GM23248 (cell line): ENCODE measurements at regions not wholly inside any gene's neighbourhood (a gene's known extent, or its start where the extent isn't known, plus 50 kb on each side); places are given as distances from the start of the nearest gene placed in this dataset.

Experiments used
- DNase-seq: peaks from one replicate; pipeline ENCODE4 v3.0.0-alpha.2; 2015
- H2AFZ ChIP-seq: fragments of 200-600 bp; sonication (generic); 2 replicates; pipeline ENCODE4 v1.6.1; 2016; ENCODE audit warnings: antibody characterized with exemption
- H3F3A ChIP-seq: fragments of 200-600 bp; sonication (generic); 2 replicates; pipeline ENCODE4 v1.6.1; 2016; ENCODE audit warnings: mild to moderate bottlenecking, antibody characterized with exemption, mixed run types; ENCODE audit not compliant: insufficient read depth
- H3K27ac ChIP-seq: fragments of 200-600 bp; sonication (generic); 2 replicates; pipeline ENCODE4 v1.5.1; 2016; ENCODE audit warnings: mild to moderate bottlenecking
- H3K27me3 ChIP-seq: fragments of 200-600 bp; sonication (generic); replicated peaks from 2 replicates; pipeline ENCODE4 v1.6.1; 2016; ENCODE audit warnings: mild to moderate bottlenecking; ENCODE audit not compliant: insufficient read depth
- H3K36me3 ChIP-seq: fragments of 200-600 bp; sonication (generic); 2 replicates; pipeline ENCODE4 v1.6.1; 2016; ENCODE audit warnings: low read depth, mild to moderate bottlenecking
- H3K4me1 ChIP-seq: fragments of 200-600 bp; sonication (generic); 2 replicates; pipeline ENCODE4 v1.6.1; 2016; ENCODE audit warnings: mild to moderate bottlenecking; ENCODE audit not compliant: insufficient read depth
- H3K4me2 ChIP-seq: fragments of 200-600 bp; sonication (generic); one replicate; pipeline ENCODE4 v1.6.1; 2016; ENCODE audit warnings: mild to moderate bottlenecking; ENCODE audit not compliant: unreplicated experiment
- H3K4me3 ChIP-seq: fragments of 200-600 bp; sonication (generic); 2 replicates; pipeline ENCODE4 v1.5.1; 2016; ENCODE audit warnings: mild to moderate bottlenecking
- H3K79me2 ChIP-seq: fragments of 200-600 bp; sonication (generic); 2 replicates; pipeline ENCODE4 v1.6.1; 2016; ENCODE audit warnings: mild to moderate bottlenecking; ENCODE audit not compliant: insufficient read depth
- H3K9ac ChIP-seq: fragments of 200-600 bp; sonication (generic); 2 replicates; pipeline ENCODE4 v1.6.1; 2016; ENCODE audit warnings: mild to moderate bottlenecking
- H3K9me2 ChIP-seq: fragments of 200-600 bp; sonication (generic); 2 replicates; pipeline ENCODE4 v1.6.1; 2016; ENCODE audit warnings: mixed run types, mild to moderate bottlenecking, moderate library complexity; ENCODE audit not compliant: insufficient read depth
- H3K9me3 ChIP-seq: fragments of 200-600 bp; sonication (generic); one replicate; pipeline ENCODE4 v1.6.1; 2017; ENCODE audit warnings: low read depth
- H4K20me1 ChIP-seq: fragments of 200-600 bp; sonication (generic); 2 replicates; pipeline ENCODE4 v1.6.0; 2016; ENCODE audit not compliant: insufficient read depth
- EZH2 ChIP-seq: fragments of 200-600 bp; sonication (generic); IDR thresholded peaks from 2 replicates; pipeline ENCODE4 v1.6.1; 2018; ENCODE audit warnings: antibody characterized with exemption, mild to moderate bottlenecking; ENCODE audit not compliant: insufficient read depth, poor library complexity, severe bottlenecking
- EZH2phosphoT487 ChIP-seq: fragments of 200-600 bp; sonication (generic); IDR thresholded peaks from 2 replicates; pipeline ENCODE4 v1.6.1; 2018; ENCODE audit warnings: antibody characterized with exemption, moderate library complexity, mild to moderate bottlenecking, low read depth; ENCODE audit not compliant: insufficient read depth
- WGBS, 2 experiments: methylation state at CpG; one replicate each; pipeline ENCODE4 v1.1.6; 2015 to 2017; ENCODE audit warnings: low lambda C conversion rate in 2 of 2, low coverage in 1 of 2; ENCODE audit errors: missing lambda C conversion rate in 2 of 2; 5-methylcytosine and 5-hydroxymethylcytosine counted together
- in situ Hi-C: fragments of 300-500 bp; cut with MboI; formaldehyde crosslinking; loops from 2 replicates; pipeline ENCODE4 v1.15.0; 2020

DNA sequence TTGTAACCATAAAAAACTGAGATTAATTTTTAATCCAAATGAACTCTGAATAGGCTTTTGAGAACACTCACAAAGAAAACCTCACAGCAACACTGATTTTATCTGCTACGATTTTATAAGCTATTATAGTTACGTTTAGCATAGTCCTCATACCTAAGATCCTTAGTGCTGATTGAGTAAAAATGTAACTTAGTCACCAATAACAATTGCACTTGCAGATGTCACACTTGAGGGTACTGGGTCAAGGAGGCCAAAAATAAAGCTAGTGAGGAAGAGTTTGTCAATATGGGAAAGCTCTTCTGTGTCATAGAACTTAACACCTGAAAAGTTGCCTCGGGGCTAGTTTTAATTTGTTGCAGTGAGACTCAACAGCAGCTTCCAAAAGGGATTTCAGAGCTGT lies 706.5 kb upstream of the FAM98A start:
- H3K4me3 ChIP-seq = no peak overlapping the region
- TF ChIP-seq EZH2 = no peak
- H3K9ac ChIP-seq = no peak overlapping the region
- H3K9me2 ChIP-seq = no peaks in the 10 kb centered on the region
- H3K4me2 ChIP-seq = no peak overlapping the region
- in situ Hi-C loops = no loop called here
- no peaks in the 10 kb centered on the region for H3K79me2 ChIP-seq
- no peaks in the 10 kb centered on the region for H3K36me3 ChIP-seq
- DNase-seq = no peak
- H3F3A ChIP-seq = no peaks in the 10 kb centered on the region
- no peak overlapping the region for H2AFZ ChIP-seq
- no peaks in the 10 kb centered on the region for H4K20me1 ChIP-seq
- H3K9me3 ChIP-seq = no peaks in the 10 kb centered on the region
- H3K27me3 ChIP-seq = no peaks in the 10 kb centered on the region
- H3K27ac ChIP-seq = no peak overlapping the region
- H3K4me1 ChIP-seq = no peaks in the 10 kb centered on the region
- WGBS, 2 experiments = 8 to 15% methylated on average over 3 of the region's 3 CpGs

DNA sequence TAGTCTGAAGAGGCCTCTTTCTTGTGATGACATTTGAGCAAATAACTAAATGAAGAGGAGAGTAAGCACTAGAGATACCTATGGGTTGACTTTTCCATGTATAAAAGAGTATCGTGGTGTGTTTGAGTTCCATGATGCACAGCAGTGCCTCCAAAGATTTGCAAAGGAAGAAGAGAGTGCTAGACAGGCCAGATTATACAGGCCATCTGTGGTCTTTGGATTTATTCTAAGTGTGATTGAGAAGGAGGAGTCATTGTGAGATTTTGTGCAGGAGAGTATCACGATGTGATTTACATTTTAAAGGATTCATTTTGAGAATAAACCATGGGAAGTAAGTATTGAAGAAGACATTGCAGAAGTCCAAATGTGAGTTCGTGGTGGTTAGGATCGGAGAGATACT lies 695.9 kb upstream of the FAM98A start:
- H3K4me2 ChIP-seq = no peak overlapping the region
- no peak overlapping the region for H3K4me3 ChIP-seq
- in situ Hi-C loops = no loop called here
- H3K9me2 ChIP-seq = peaks cover 2% of the 10 kb centered on the region; the same call in 1 of the 2 replicates
- no peak for DNase-seq
- H3K9ac ChIP-seq = no peak overlapping the region
- no peaks in the 10 kb centered on the region for H3K79me2 ChIP-seq
- no peaks in the 10 kb centered on the region for H3F3A ChIP-seq
- H3K27ac ChIP-seq = no peak overlapping the region
- no peak overlapping the region for H2AFZ ChIP-seq
- no peaks in the 10 kb centered on the region for H4K20me1 ChIP-seq
- 24 to 32% methylated on average over 4 of the region's 4 CpGs for WGBS, 2 experiments
- no peaks in the 10 kb centered on the region for H3K36me3 ChIP-seq
- TF ChIP-seq EZH2 (no peak), EZH2phosphoT487 (no peak)
- no peaks in the 10 kb centered on the region for H3K27me3 ChIP-seq
- no peaks in the 10 kb centered on the region for H3K4me1 ChIP-seq
- H3K9me3 ChIP-seq = no peaks in the 10 kb centered on the region

DNA sequence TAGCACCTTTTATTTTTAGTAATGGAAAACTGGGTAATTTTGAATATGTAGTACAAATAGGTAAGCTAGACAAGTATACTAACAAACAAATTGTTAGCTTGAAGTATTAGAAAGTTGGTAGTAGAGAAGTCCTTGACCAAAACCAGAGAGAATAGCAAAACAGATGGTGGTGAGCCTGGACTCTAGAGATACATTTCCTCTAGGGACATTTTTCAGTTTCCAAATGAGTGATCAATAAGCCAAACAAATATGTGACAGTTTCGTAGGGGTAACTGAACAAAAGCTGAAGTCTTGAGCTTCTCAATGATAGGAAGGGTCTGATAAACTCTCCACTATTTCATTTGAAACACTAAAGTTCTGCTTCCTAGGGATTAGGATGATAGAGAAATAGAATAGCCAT lies 692.0 kb upstream of the FAM98A start:
- Histone ChIP-seq H3K36me3 (no peaks in the 10 kb centered on the region), H3F3A (no peaks in the 10 kb centered on the region), H3K9me3 (no peaks in the 10 kb centered on the region), H3K79me2 (no peaks in the 10 kb centered on the region), H3K9me2 (peaks cover 2% of the 10 kb centered on the region; the same call in 1 of the 2 replicates), H3K4me1 (no peaks in the 10 kb centered on the region), H3K9ac (no peak overlapping the region), H3K4me2 (no peak overlapping the region), H2AFZ (no peak overlapping the region), H4K20me1 (no peaks in the 10 kb centered on the region), H3K4me3 (no peak overlapping the region), H3K27me3 (no peaks in the 10 kb centered on the region), H3K27ac (no peak overlapping the region)
- 14 to 16% methylated on average over 1 of the region's 1 CpG for WGBS, 2 experiments
- DNase-seq = no peak
- TF ChIP-seq EZH2phosphoT487 = no peak
- TF ChIP-seq EZH2 = no peak
- in situ Hi-C loops = no loop called here

DNA sequence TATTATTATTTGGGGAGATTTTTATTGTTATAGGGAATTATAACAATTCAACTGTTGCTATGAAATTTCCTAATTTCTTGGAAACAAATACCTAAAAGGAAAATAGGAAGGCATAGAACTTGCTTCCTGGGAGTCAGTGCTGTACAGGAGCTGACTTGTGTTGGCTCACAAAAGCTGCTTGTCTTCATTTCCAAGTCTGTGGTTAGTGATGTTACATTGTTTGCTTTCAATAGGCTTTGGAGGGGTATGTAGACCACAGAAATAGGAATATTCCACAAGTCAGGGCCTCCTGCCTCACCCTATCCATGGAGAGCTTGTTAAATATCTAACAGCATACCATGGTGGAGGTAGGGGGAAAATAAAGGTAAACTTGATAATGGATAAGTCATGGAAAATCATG lies 688.9 kb upstream of the FAM98A start:
- TF ChIP-seq EZH2 (no peak), EZH2phosphoT487 (no peak)
- no peaks in the 10 kb centered on the region for H3F3A ChIP-seq

DNA sequence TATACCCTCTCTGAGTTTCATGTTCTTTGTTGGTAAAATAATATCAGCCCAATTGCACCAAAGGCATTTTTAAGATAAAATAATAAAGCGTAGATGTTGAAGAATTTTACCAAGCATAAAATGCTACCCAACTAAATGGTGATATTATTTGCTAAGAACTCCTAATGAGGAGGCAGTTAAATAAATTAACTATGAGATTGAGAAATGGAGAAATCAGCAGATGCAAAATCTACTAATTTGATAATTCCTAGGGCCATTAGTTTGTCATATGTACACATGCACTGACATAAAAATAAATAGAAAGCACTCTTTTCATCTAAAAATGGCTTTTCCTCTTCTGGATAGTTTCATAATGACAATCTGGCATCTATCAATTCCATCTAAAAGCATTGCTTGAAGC lies 681.5 kb upstream of the FAM98A start:
- WGBS, 2 experiments = 35 to 37% methylated on average over 1 of the region's 1 CpG
- no peaks in the 10 kb centered on the region for H3K4me1 ChIP-seq
- H2AFZ ChIP-seq = no peak overlapping the region
- H3K36me3 ChIP-seq = no peaks in the 10 kb centered on the region
- no peak for DNase-seq
- no peaks in the 10 kb centered on the region for H4K20me1 ChIP-seq
- no peak overlapping the region for H3K4me3 ChIP-seq
- H3K9me2 ChIP-seq = no peaks in the 10 kb centered on the region
- H3K27ac ChIP-seq = no peak overlapping the region
- in situ Hi-C loops = no loop called here
- H3K9me3 ChIP-seq = no peaks in the 10 kb centered on the region
- H3K4me2 ChIP-seq = no peak overlapping the region
- no peaks in the 10 kb centered on the region for H3K79me2 ChIP-seq
- no peaks in the 10 kb centered on the region for H3F3A ChIP-seq
- TF ChIP-seq EZH2 = no peak
- TF ChIP-seq EZH2phosphoT487 = no peak
- no peaks in the 10 kb centered on the region for H3K27me3 ChIP-seq
- H3K9ac ChIP-seq = no peak overlapping the region

More for the DNA sequence above, 688.9 kb upstream of the FAM98A start:
- Histone ChIP-seq H3K9ac (no peak overlapping the region), H3K4me3 (no peak overlapping the region), H3K4me2 (no peak overlapping the region), H3K4me1 (no peaks in the 10 kb centered on the region), H4K20me1 (no peaks in the 10 kb centered on the region), H3K79me2 (no peaks in the 10 kb centered on the region), H3K27ac (no peak overlapping the region), H3K36me3 (no peaks in the 10 kb centered on the region), H3K9me2 (peaks cover 2% of the 10 kb centered on the region; the same call in 1 of the 2 replicates), H2AFZ (no peak overlapping the region), H3K27me3 (no peaks in the 10 kb centered on the region), H3K9me3 (no peaks in the 10 kb centered on the region)
- DNase-seq = no peak
- in situ Hi-C loops = no loop called here
